Heart right ventricle (tissue), 16 donors: ENCODE measurements at regions not wholly inside any gene's neighbourhood (a gene's known extent, or its start where the extent isn't known, plus 50 kb on each side); places are given as distances from the start of the nearest gene placed in this dataset.

Source experiments
- ATAC-seq, 8 donors: fragments of 200-7000 bp; cut with Tn5 transposase; one replicate each; pipeline ENCODE4 v1.9.1; 2020; ENCODE audit warnings: mild to moderate bottlenecking in 8 of 8, moderate library complexity in 8 of 8, moderate number of reproducible peaks in 1 of 8
- DNase-seq, 2 donors: peaks; one replicate each; pipeline ENCODE4 v3.0.0-alpha.2; 2020
- H3K27ac ChIP-seq, 10 donors: fragments of 200-600 bp; sonication (generic) in 2 of 10; one replicate each; pipeline versions ENCODE4 v1.5.0 to v1.8.0; 2020 to 2022; ENCODE audit warnings: mild to moderate bottlenecking in 3 of 10
- H3K27me3 ChIP-seq, 7 donors: fragments of 200-600 bp; one replicate each; pipeline ENCODE4 v1.8.0; 2021 to 2022; ENCODE audit warnings: mild to moderate bottlenecking in 2 of 7
- H3K36me3 ChIP-seq, 9 donors: fragments of 200-600 bp; sonication (generic) in 1 of 9; one replicate each; pipeline versions ENCODE4 v1.5.0 to v1.8.0; 2020 to 2022; ENCODE audit warnings: mild to moderate bottlenecking in 2 of 9
- H3K4me1 ChIP-seq, 9 donors: fragments of 200-600 bp; sonication (generic) in 1 of 9; one replicate each; pipeline versions ENCODE4 v1.5.0 to v1.8.0; 2020 to 2022; ENCODE audit warnings: mild to moderate bottlenecking in 4 of 9
- H3K4me3 ChIP-seq, 10 donors: fragments of 200-600 bp; sonication (generic) in 2 of 10; one replicate each; pipeline versions ENCODE4 v1.5.0 to v1.8.0; 2020 to 2022; ENCODE audit warnings: mild to moderate bottlenecking in 7 of 10, moderate library complexity in 2 of 10
- H3K9me3 ChIP-seq, 11 donors: fragments of 200-600 bp in 10 of 11; sonication (generic) in 2 of 11; one replicate each; pipeline versions ENCODE4 v1.5.0 to v1.8.0; 2013 to 2022; ENCODE audit warnings: mild to moderate bottlenecking in 2 of 11, control low read depth in 1 of 11, moderate library complexity in 1 of 11
- WGBS, 2 donors: extraction: QIAGEN DNeasy Blood & Tissue Kit; methylation state at CpG; one replicate each; pipeline ENCODE4 v1.1.7; 2013; ENCODE audit warnings: inconsistent platforms in 1 of 2; 5-methylcytosine and 5-hydroxymethylcytosine counted together
- intact Hi-C, 10 donors: fragments of 100-400 bp; cut with DNase I; formaldehyde crosslinking; loops; one replicate each; pipeline versions ENCODE4 v1.11.1 to v1.14.2; 2022
- TF ChIP-seq, protein P1 (sequence below), 9 donors: fragments of 200-600 bp; sonication (generic) in 2 of 9; IDR thresholded peaks; one replicate each; pipeline versions ENCODE4 v1.5.0 to v1.8.0; 2021 to 2022; ENCODE audit warnings: antibody characterized with exemption in 9 of 9, mild to moderate bottlenecking in 5 of 9, moderate library complexity in 1 of 9
- donor health status: Arrhythmogenic right ventricular cardiomyopathy.
- donor health status: ischemic (EF 13 %, LVEDD 7.1; RV severe dilation, severe dysfunction).
- donor health status: healthy with polysubstance abuse.
- donor health status: DM: no; HTN: yes; CAD: no.
- donor health status: DM: no; HTN: no; CAD: no.
- donor health status: ischemic (EF 25% LVEDD 6.9; RV normal size, moderate dysfunction).
- donor health status: ischemic (EF 25% LVEDD 5.7; RV mildly dilated, moderate dysfunction).
- donor health status: healthy.
- donor health status: DM: yes; HTN: yes; CAD: no.
- donor health status: Ischemic cardiomyopathy.
- donor health status: ischemic (EF 35%, LVEDD 5.7; RV mildly dilated, moderate dysfunction).
- donor health status: nonischemic (EF 11% LVEDD 7.7; RV severe dilation, severe dysfunction).
- donor health status: DM: yes; HTN: yes; CAD: no.
- donor health status: PGD.
- donor health status: ischemic (EF 29% LVEDD 5.4; RV normal size, mild dysfunction).
- donor health status: nonischemic (EF 23%, LVEDD 6.1; RV moderate dilation, normal function).

DNA sequence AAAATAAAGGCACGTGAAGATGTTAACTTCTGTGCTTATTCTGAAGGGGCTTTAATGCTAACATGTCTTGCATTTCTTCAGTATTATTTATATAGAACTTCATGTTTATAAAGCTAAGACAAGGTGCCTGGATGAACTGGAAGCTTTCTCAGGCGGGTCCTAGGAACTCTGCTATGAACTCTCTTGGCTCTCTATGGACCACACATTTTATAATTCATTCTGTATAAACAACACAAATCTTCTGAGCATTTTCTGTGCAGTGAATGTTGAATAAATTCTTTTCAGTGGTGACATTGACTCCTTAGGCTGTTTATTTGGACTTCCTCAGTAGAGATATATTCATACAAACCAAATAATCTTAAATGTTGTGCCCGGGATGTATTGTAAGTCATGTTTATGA lies 79.6 kb downstream of the TRIL start:
- WGBS, 2 donors: 95 to 97% methylated on average over 3 of the region's 3 CpGs
- Histone ChIP-seq H3K27ac (no peak overlapping the region), H3K9me3 (no peaks in the 10 kb centered on the region), H3K4me3 (no peak overlapping the region), H3K27me3 (peaks cover 0 to 22% (median 16%) of the 10 kb centered on the region in 7 donors), H3K36me3 (no peaks in the 10 kb centered on the region), H3K4me1 (peaks cover 0 to 7% (median 0%) of the 10 kb centered on the region in 9 donors)
- ATAC-seq (no peak), DNase-seq (no peak)
- intact Hi-C loops: loop anchor here in 1 of 10 donors (10.0 kb wide), 1 partner anchor 574 kb away; no protein-coding TSS in a partner anchor
- TF ChIP-seq, protein P1, sequence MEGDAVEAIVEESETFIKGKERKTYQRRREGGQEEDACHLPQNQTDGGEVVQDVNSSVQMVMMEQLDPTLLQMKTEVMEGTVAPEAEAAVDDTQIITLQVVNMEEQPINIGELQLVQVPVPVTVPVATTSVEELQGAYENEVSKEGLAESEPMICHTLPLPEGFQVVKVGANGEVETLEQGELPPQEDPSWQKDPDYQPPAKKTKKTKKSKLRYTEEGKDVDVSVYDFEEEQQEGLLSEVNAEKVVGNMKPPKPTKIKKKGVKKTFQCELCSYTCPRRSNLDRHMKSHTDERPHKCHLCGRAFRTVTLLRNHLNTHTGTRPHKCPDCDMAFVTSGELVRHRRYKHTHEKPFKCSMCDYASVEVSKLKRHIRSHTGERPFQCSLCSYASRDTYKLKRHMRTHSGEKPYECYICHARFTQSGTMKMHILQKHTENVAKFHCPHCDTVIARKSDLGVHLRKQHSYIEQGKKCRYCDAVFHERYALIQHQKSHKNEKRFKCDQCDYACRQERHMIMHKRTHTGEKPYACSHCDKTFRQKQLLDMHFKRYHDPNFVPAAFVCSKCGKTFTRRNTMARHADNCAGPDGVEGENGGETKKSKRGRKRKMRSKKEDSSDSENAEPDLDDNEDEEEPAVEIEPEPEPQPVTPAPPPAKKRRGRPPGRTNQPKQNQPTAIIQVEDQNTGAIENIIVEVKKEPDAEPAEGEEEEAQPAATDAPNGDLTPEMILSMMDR (IDR thresholded peaks at IDR 0.05): no peak
